ENCODE measurements at regions not wholly inside any gene's neighbourhood (a gene's known extent, or its start where the extent isn't known, plus 50 kb on each side); places are given as distances from the start of the nearest gene placed in this dataset.
A peak's percentile ranks its signal among the peaks of the same experiment; 100 is the strongest.

GRCh38 chr14:71336489-71337192, 429.4 kb downstream of the PCNX1 start:
- H3K36me3 ChIP-seq (ENCODE audit: control insufficient read depth, insufficient read depth, low read length): no peaks in the 10 kb centered on the region
- H3K4me3 ChIP-seq: no peak overlapping the region
- 83% methylated on average over 10 of the region's 10 CpGs for WGBS (ENCODE audit: insufficient coverage, low coverage, missing lambda C conversion rate)
- BruUV-seq (replicated peaks): no TSS peak
- ChIA-PET CTCF (ENCODE audit: low intra/inter-chr PET ratio) (no interaction called here), POLR2A (interaction anchor here (0.9 to 1.4 kb wide), 2 partner anchors 9 to 26 kb away, joined by 3 to 4 read pairs; no protein-coding TSS in a partner anchor)
- ATAC-seq (no peak), FAIRE-seq (no peak), DNase-seq (ENCODE audit: extremely low read depth in 1 of 4, low spot score in 3 of 4) (no peak)
- no peaks in the 10 kb centered on the region for H3K27me3 ChIP-seq (ENCODE audit: control insufficient read depth in 2 of 2, insufficient read depth in 2 of 2, low read length in 2 of 2)
- no peak overlapping the region for H3K9ac ChIP-seq (ENCODE audit: insufficient read depth in 1 of 2, low read depth in 2 of 2, low read length in 2 of 2)
- H4K20me1 ChIP-seq (replicated peaks; ENCODE audit: control insufficient read depth, insufficient read depth, low read length): no peaks in the 10 kb centered on the region
- intact Hi-C loops (cut with micrococcal nuclease) (no loop called here), in situ Hi-C loops (cut with MboI) (no loop called here)
- H3K79me2 ChIP-seq (ENCODE audit: control insufficient read depth, insufficient read depth, low read length): peaks cover 22% of the 10 kb centered on the region
- H3K9me1 ChIP-seq (ENCODE audit: control insufficient read depth, insufficient read depth, low read length): peaks cover 2% of the 10 kb centered on the region
- H2AFZ ChIP-seq (ENCODE audit: low read depth, low read length): no peak overlapping the region
- peaks cover 5 to 12% of the 10 kb centered on the region in 2 experiments; a peak in 4 of 5 replicates for H3K4me1 ChIP-seq (replicated peaks in 1 of 2; ENCODE audit: control insufficient read depth in 2 of 2, insufficient read depth in 2 of 2, low read length in 2 of 2)
- no peak overlapping the region for H3K27ac ChIP-seq (ENCODE audit: extremely low read depth, low read depth, low read length)
- no peak overlapping the region for H3K4me2 ChIP-seq (ENCODE audit: insufficient read depth, low read length)
- TF ChIP-seq ZKSCAN3 (CRISPR knock-in tag; IDR thresholded peaks at IDR 0.05): no peak
- no peak for TF ChIP-seq SRSF3 (IDR thresholded peaks at IDR 0.05; ENCODE audit: insufficient read depth, low read length)
- peak; percentile 90 for TF ChIP-seq CEBPB (tag; IDR thresholded peaks at IDR 0.05)
- TF ChIP-seq CEBPG (CRISPR knock-in tag; IDR thresholded peaks at IDR 0.05): no peak
- peak; percentile 46 to 86 for TF ChIP-seq CEBPG (tag; conservative IDR thresholded peaks at IDR 0.05 in 1 of 2, IDR thresholded peaks at IDR 0.05 in 1 of 2)
- H3K9me3 ChIP-seq (replicated peaks; ENCODE audit: control insufficient read depth, insufficient read depth, low read depth, low read length): no peaks in the 10 kb centered on the region

GRCh38 chr14:71338153-71338552, 430.9 kb downstream of the PCNX1 start:
- Histone ChIP-seq H4K20me1 (replicated peaks; ENCODE audit: control insufficient read depth, insufficient read depth, low read length) (no peaks in the 10 kb centered on the region), H3K4me3 (no peak overlapping the region), H3K79me2 (ENCODE audit: control insufficient read depth, insufficient read depth, low read length) (peaks cover 22% of the 10 kb centered on the region), H3K27ac (ENCODE audit: extremely low read depth, low read depth, low read length) (no peak overlapping the region), H3K4me1 (replicated peaks in 1 of 2; ENCODE audit: control insufficient read depth in 2 of 2, insufficient read depth in 2 of 2, low read length in 2 of 2) (peaks cover 5 to 12% of the 10 kb centered on the region in 2 experiments; a peak in 4 of 5 replicates), H3K9me1 (ENCODE audit: control insufficient read depth, insufficient read depth, low read length) (peaks cover 2% of the 10 kb centered on the region), H3K4me2 (ENCODE audit: insufficient read depth, low read length) (no peak overlapping the region), H3K9me3 (replicated peaks; ENCODE audit: control insufficient read depth, insufficient read depth, low read depth, low read length) (no peaks in the 10 kb centered on the region), H3K36me3 (ENCODE audit: control insufficient read depth, insufficient read depth, low read length) (no peaks in the 10 kb centered on the region), H3K27me3 (ENCODE audit: control insufficient read depth in 2 of 2, insufficient read depth in 2 of 2, low read length in 2 of 2) (no peaks in the 10 kb centered on the region), H2AFZ (ENCODE audit: low read depth, low read length) (no peak overlapping the region), H3K9ac (ENCODE audit: insufficient read depth in 1 of 2, low read depth in 2 of 2, low read length in 2 of 2) (no peak overlapping the region)
- 86% methylated on average over 4 of the region's 4 CpGs for WGBS (ENCODE audit: insufficient coverage, low coverage, missing lambda C conversion rate)
- CTCF ChIA-PET (ENCODE audit: low intra/inter-chr PET ratio): no interaction called here
- no peak for DNase-seq (ENCODE audit: extremely low read depth in 1 of 4, low spot score in 3 of 4)
- intact Hi-C loops (cut with micrococcal nuclease) (no loop called here), in situ Hi-C loops (cut with MboI) (no loop called here)
- no TSS peak for BruUV-seq (replicated peaks)
- no peak for FAIRE-seq
- no peak for ATAC-seq
- POLR2A ChIA-PET: interaction anchor here (0.6 kb wide), 1 partner anchor 16 kb away, joined by 4 read pairs; no protein-coding TSS in a partner anchor
- TF ChIP-seq ZNF764 (CRISPR knock-in tag; IDR thresholded peaks at IDR 0.05; ENCODE audit: low read depth) (no peak), REST (IDR thresholded peaks at IDR 0.05; ENCODE audit: borderline replicate concordance) (no peak), REST (CRISPR knock-in tag; IDR thresholded peaks at IDR 0.05; ENCODE audit: low read depth) (no peak)

Measured in K562 (cell line).